GM10248 (cell line): ENCODE measurements at regions not wholly inside any gene's neighbourhood (a gene's known extent, or its start where the extent isn't known, plus 50 kb on each side); places are given as distances from the start of the nearest gene placed in this dataset.
"Not testable (repeated sequence)": the region's sequence is repeated elsewhere in the genome, so short reads cannot be mapped to it uniquely, and the experiment has no call there.

Source experiments
- CTCF ChIA-PET: fragments of 300-600 bp; sonication (Branson Sonifier 250); formaldehyde crosslinking; extraction: SDS; loops from one replicate; lab custom pipeline; 2021; ENCODE audit warnings: antibody characterized with exemption; lab: Yijun Ruan, JAX
- POLR2A ChIA-PET: fragments of 350-650 bp; sonication (Branson Sonifier 250); formaldehyde crosslinking; extraction: SDS; loops from one replicate; lab custom pipeline; 2020; ENCODE audit warnings: antibody characterized with exemption; lab: Yijun Ruan, JAX
- DNase-seq: peaks from one replicate; pipeline ENCODE4 v3.0.0; 2012; ENCODE audit errors: extremely low spot score
- TF ChIP-seq, protein P1 (sequence below): IDR thresholded peaks from 2 replicates; pipeline ENCODE4 v1.5.1; 2012; ENCODE audit warnings: mild to moderate bottlenecking, low read depth; ENCODE audit errors: extremely low read depth, missing control alignments, control extremely low read depth

DNA sequence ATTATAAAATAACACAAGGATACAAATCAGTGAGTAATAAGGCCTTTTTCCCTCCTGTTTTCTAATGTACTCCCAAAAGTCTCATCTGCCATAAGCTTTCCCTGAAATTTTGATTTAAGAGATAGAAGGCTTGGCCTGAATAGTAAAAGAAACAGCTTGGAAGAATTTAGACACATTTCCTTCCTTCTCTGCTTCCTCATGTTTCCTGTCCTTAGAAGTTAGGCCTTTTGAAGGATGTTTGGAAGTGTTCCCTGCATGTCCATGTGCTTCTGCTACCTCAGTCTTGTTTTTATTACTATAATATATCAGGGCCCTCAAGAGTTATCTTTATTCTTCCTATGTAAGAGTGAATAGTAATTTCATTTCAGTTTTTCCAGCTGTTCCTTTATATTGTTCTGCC is 242.7 kb downstream of the DEPDC1B start:
- ChIA-PET CTCF (interaction anchor here (0.6 to 1.5 kb wide), 3 partner anchors 46 to 648 kb away, joined by 3 to 4 read pairs (median 3); no protein-coding TSS in a partner anchor), POLR2A (no interaction called here)
- no peak for DNase-seq
- TF ChIP-seq, protein P1, sequence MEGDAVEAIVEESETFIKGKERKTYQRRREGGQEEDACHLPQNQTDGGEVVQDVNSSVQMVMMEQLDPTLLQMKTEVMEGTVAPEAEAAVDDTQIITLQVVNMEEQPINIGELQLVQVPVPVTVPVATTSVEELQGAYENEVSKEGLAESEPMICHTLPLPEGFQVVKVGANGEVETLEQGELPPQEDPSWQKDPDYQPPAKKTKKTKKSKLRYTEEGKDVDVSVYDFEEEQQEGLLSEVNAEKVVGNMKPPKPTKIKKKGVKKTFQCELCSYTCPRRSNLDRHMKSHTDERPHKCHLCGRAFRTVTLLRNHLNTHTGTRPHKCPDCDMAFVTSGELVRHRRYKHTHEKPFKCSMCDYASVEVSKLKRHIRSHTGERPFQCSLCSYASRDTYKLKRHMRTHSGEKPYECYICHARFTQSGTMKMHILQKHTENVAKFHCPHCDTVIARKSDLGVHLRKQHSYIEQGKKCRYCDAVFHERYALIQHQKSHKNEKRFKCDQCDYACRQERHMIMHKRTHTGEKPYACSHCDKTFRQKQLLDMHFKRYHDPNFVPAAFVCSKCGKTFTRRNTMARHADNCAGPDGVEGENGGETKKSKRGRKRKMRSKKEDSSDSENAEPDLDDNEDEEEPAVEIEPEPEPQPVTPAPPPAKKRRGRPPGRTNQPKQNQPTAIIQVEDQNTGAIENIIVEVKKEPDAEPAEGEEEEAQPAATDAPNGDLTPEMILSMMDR: no peak

DNA sequence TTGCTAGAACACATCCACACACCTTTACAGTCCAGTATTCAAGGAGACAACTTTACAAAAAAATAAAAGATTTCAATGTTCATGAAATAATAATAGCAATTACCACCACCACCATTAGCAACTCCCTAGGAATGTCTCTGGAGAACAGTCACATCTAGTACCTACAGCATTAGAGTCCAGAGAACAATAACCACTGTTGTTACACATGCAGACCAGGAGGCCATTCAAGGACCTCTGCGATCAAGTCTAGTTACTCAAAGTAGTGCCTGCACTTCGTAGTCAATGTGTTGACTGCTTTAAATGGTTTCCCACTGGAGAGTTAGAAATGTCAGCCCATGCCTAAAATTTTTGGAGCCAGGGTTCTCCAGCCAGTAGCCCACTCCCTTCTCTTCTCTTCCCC is 244.4 kb downstream of the DEPDC1B start:
- ChIA-PET POLR2A (no interaction called here), CTCF (no interaction called here)
- DNase-seq: no peak
- TF ChIP-seq, protein P1: no peak

DNA sequence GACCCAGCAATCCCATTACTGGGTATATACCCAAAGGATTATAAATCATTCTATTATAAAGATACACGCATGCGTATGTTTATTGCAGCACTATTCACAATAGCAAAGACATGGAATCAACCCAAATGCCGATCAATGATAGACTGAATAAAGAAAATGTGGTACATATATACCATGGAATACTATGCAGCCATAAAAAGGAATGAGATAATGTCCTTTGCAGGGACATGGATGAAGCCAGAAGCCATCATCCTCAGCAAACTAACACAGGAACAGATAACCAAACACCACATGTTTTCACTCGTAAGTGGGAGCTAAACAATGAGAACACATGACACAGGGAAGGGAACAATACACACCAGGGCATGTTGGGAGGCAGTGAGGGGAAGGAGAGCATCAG is 245.7 kb downstream of the DEPDC1B start:
- DNase-seq, POLR2A ChIA-PET: not testable (repeated sequence)
- CTCF ChIA-PET: interaction anchor here (1.7 kb wide), 1 partner anchor 9 kb away, joined by 8 read pairs; no protein-coding TSS in a partner anchor

DNA sequence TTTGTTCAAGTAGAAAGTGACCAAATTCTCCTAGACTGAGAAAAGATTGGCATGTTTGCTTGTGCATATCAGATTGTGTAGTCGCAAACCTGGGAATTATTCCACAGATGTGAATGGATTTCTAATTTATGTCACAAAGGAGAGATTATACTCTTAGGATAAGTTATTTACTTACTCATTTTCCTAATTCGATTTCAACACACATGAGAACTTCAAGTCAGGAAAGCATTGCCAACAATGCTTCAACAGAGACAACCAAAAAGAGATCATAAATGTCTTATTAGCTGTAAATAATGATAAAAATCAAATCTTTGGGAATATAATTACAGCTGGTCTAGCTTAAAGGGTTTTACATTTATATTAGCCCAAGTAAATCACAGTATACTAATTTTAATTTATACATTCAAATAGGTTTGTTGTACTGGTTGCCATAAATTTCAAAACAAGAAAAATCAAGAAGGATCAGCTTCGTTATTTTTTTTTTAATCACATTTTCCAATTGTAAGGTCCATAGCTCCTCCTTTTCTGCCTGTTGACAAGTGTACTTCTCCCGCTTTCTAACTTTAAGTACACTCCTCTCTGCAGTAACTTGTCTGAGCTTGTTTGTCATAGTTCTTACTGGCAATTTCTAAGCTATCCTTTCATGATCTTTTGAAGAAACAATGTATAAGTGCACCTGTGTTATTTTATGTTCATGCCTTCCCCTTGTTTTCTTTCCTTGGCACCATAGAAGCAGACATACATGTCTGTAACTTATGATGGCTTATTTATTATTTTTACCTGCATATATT is 246.6 kb downstream of the DEPDC1B start:
- DNase-seq: no peak
- TF ChIP-seq, protein P1: no peak
- ChIA-PET POLR2A (no interaction called here), CTCF (interaction anchor here (0.9 to 1.7 kb wide), 6 partner anchors 10 to 19 kb away, joined by 3 to 8 read pairs (median 3); no protein-coding TSS in a partner anchor)

DNA sequence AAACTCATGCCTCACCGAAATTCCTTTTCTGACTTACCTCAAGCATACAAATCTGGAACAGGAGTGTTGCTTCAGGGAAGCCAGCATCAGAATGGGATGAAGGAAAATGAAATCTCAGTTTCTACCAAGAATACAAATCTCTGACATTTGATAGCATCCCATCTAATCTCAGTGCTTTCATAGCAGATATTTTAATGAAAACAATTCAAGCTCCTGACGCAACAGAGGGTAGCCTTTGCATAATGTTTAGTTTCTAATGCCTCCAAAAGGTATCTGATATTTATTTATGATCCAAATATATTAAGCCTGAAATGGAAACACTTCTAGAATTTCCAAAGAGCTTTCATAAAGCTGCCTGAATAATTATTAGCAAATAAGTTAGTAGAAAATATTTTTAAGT is 251.4 kb downstream of the DEPDC1B start:
- DNase-seq: no peak
- ChIA-PET CTCF (no interaction called here), POLR2A (no interaction called here)
- TF ChIP-seq, protein P1: no peak

DNA sequence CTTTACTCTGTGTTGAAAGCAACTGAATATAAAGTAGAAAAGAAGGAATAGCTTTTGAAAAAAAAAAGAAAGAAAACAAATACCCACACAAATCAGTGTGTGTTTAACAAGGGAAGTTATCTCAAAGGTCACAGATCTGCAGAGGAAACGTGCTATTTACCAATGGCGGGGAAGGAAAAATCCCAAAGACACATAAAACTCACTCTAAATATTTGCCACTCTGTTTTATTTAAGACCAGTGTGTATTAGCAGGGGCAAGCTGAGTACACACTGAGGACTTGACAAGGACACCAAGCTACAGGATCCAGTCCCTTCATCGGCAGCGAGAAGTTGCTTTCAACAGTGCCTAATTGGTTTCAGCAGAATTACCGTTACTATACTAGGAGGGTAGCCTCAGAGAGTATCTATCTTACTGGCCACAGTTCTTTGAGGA is 252.5 kb downstream of the DEPDC1B start:
- CTCF ChIA-PET: no interaction called here
- POLR2A ChIA-PET: no interaction called here
- DNase-seq: no peak
- TF ChIP-seq, protein P1: no peak

DNA sequence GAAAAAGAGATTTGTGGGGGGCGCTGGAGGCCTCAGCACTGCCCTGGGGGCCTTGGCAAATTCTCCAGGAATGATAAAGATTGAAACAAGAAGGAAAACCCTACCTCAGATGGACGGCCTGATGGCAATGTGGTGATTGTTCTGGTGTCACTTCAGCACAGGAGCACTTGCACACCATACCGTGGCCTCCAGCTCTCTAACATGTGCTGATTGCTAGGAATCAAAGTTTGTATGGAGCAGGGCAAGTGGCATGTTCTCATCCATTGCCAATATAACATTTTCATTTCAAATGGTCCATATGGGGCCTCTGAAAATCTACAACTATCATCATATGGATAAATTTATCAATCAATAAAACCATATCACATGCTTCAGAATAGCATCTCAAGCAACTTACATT is 253.0 kb downstream of the DEPDC1B start:
- CTCF ChIA-PET: no interaction called here
- POLR2A ChIA-PET: no interaction called here

More for the DNA sequence above, 253.0 kb downstream of the DEPDC1B start:
- TF ChIP-seq, protein P1: no peak
- DNase-seq: no peak
